Smooth muscle cell (in vitro differentiated cells): ENCODE measurements at regions not wholly inside any gene's neighbourhood (a gene's known extent, or its start where the extent isn't known, plus 50 kb on each side); places are given as distances from the start of the nearest gene placed in this dataset.

Experiments
- DNase-seq: peaks from one replicate; lab custom pipeline; 2025; ENCODE audit not compliant: unreplicated experiment; lab: John Stamatoyannopoulos, UW
- H2AFZ ChIP-seq: fragments of 200-600 bp; sonication (generic); 2 replicates; pipeline ENCODE4 v1.6.0; 2016; ENCODE audit warnings: antibody characterized with exemption, low read depth, mild to moderate bottlenecking
- H3F3A ChIP-seq: fragments of 200-600 bp; sonication (generic); 2 replicates; pipeline ENCODE4 v1.6.0; 2017; ENCODE audit warnings: antibody characterized with exemption, low read depth
- H3K27ac ChIP-seq: fragments of 200-600 bp; sonication (generic); 2 replicates; pipeline ENCODE4 v1.5.1; 2016; ENCODE audit warnings: low read depth, mild to moderate bottlenecking
- H3K27me3 ChIP-seq: fragments of 200-600 bp; sonication (generic); 2 replicates; pipeline ENCODE4 v1.6.1; 2016; ENCODE audit warnings: low read depth, mild to moderate bottlenecking
- H3K36me3 ChIP-seq: fragments of 200-600 bp; sonication (generic); 2 replicates; pipeline ENCODE4 v1.5.1; 2016; ENCODE audit warnings: low read depth
- H3K4me1 ChIP-seq: fragments of 200-600 bp; sonication (generic); 2 replicates; pipeline ENCODE4 v1.5.1; 2016; ENCODE audit warnings: low read depth
- H3K4me2 ChIP-seq: fragments of 200-600 bp; sonication (generic); 2 replicates; pipeline ENCODE4 v1.6.0; 2016; ENCODE audit warnings: mild to moderate bottlenecking
- H3K4me3 ChIP-seq: fragments of 200-600 bp; sonication (generic); 2 replicates; pipeline ENCODE4 v1.5.1; 2016; ENCODE audit warnings: mild to moderate bottlenecking
- H3K79me2 ChIP-seq: fragments of 200-600 bp; sonication (generic); 2 replicates; pipeline ENCODE4 v1.6.0; 2016; ENCODE audit warnings: low read depth, mild to moderate bottlenecking
- H3K9ac ChIP-seq: fragments of 200-600 bp; sonication (generic); 2 replicates; pipeline ENCODE4 v1.6.0; 2016; ENCODE audit warnings: low read depth
- H3K9me3 ChIP-seq: fragments of 200-600 bp; sonication (generic); replicated peaks from 2 replicates; pipeline ENCODE4 v1.5.1; 2016; ENCODE audit warnings: low read depth
- H4K20me1 ChIP-seq: fragments of 200-600 bp; sonication (generic); 2 replicates; pipeline ENCODE4 v1.6.0; 2016; ENCODE audit warnings: low read depth
- CTCF ChIP-seq: fragments of 200-600 bp; sonication (generic); IDR thresholded peaks from 2 replicates; pipeline ENCODE4 v1.5.1; 2017; ENCODE audit warnings: borderline replicate concordance, mild to moderate bottlenecking, antibody characterized with exemption; ENCODE audit not compliant: insufficient read depth, poor library complexity, severe bottlenecking
- WGBS: methylation state at CpG from one replicate; pipeline ENCODE4 v1.1.7; 2016; ENCODE audit warnings: low lambda C conversion rate; 5-methylcytosine and 5-hydroxymethylcytosine counted together

- no peak for TF ChIP-seq CTCF
- no peak overlapping the region for H2AFZ ChIP-seq
- no peaks in the 10 kb centered on the region for H3K9me3 ChIP-seq
- H3K4me2 ChIP-seq: no peak overlapping the region
- no peaks in the 10 kb centered on the region for H4K20me1 ChIP-seq
- no peaks in the 10 kb centered on the region for H3F3A ChIP-seq
- WGBS: 76% methylated on average over 2 of the region's 2 CpGs
- H3K4me3 ChIP-seq: no peak overlapping the region
- DNase-seq: no peak
- no peaks in the 10 kb centered on the region for H3K36me3 ChIP-seq
- peaks cover 5% of the 10 kb centered on the region for H3K27me3 ChIP-seq
- H3K79me2 ChIP-seq: no peaks in the 10 kb centered on the region
- H3K4me1 ChIP-seq: no peaks in the 10 kb centered on the region
- no peak overlapping the region for H3K9ac ChIP-seq
- no peak overlapping the region for H3K27ac ChIP-seq
Observed at GRCh38 chr12:53828598-53828997, 76.8 kb upstream of the CISTR start.

- H3F3A ChIP-seq: no peaks in the 10 kb centered on the region
- H3K9me3 ChIP-seq: no peaks in the 10 kb centered on the region
- H3K4me3 ChIP-seq: no peak overlapping the region
- H3K9ac ChIP-seq: no peak overlapping the region
- no peak overlapping the region for H3K4me2 ChIP-seq
- H2AFZ ChIP-seq: no peak overlapping the region
- WGBS: 27% methylated on average over 3 of the region's 3 CpGs
- DNase-seq: no peak
- H3K36me3 ChIP-seq: no peaks in the 10 kb centered on the region
- H3K27ac ChIP-seq: no peak overlapping the region
- TF ChIP-seq CTCF: no peak
- H4K20me1 ChIP-seq: no peaks in the 10 kb centered on the region
- no peaks in the 10 kb centered on the region for H3K4me1 ChIP-seq
- no peaks in the 10 kb centered on the region for H3K79me2 ChIP-seq
- H3K27me3 ChIP-seq: peaks cover 8% of the 10 kb centered on the region
Observed at GRCh38 chr12:53829130-53829819, 77.5 kb upstream of the CISTR start.

- Histone ChIP-seq H3K9ac (no peak overlapping the region), H3K4me3 (no peak overlapping the region), H3K27me3 (peaks cover 17% of the 10 kb centered on the region), H2AFZ (no peak overlapping the region), H3K4me1 (no peaks in the 10 kb centered on the region), H3K4me2 (no peak overlapping the region), H3K27ac (no peak overlapping the region), H3K9me3 (no peaks in the 10 kb centered on the region), H3K79me2 (no peaks in the 10 kb centered on the region), H4K20me1 (no peaks in the 10 kb centered on the region), H3K36me3 (no peaks in the 10 kb centered on the region), H3F3A (no peaks in the 10 kb centered on the region)
- 93% methylated on average over 5 of the region's 5 CpGs for WGBS
- no peak for DNase-seq
- TF ChIP-seq CTCF: no peak
Observed at GRCh38 chr12:53830631-53831030, 78.9 kb upstream of the CISTR start.

- no peaks in the 10 kb centered on the region for H3K9me3 ChIP-seq
- no peaks in the 10 kb centered on the region for H4K20me1 ChIP-seq
- no peaks in the 10 kb centered on the region for H3K4me1 ChIP-seq
- H3K9ac ChIP-seq: no peak overlapping the region
- peaks cover 33% of the 10 kb centered on the region for H3K27me3 ChIP-seq
- H3K4me2 ChIP-seq: no peak overlapping the region
- H3F3A ChIP-seq: no peaks in the 10 kb centered on the region
- no peaks in the 10 kb centered on the region for H3K36me3 ChIP-seq
- TF ChIP-seq CTCF: no peak
- no peak overlapping the region for H3K27ac ChIP-seq
- 90% methylated on average over 5 of the region's 5 CpGs for WGBS
- no peak overlapping the region for H3K4me3 ChIP-seq
- no peak overlapping the region for H2AFZ ChIP-seq
- H3K79me2 ChIP-seq: no peaks in the 10 kb centered on the region
- no peak for DNase-seq
Observed at GRCh38 chr12:53836119-53836655, 84.4 kb upstream of the CISTR start.
